A549 (cell line): ENCODE measurements at regions not wholly inside any gene's neighbourhood (a gene's known extent, or its start where the extent isn't known, plus 50 kb on each side); places are given as distances from the start of the nearest gene placed in this dataset.

Experiments
- ATAC-seq, 2 experiments: fragments of 200-7000 bp in 1 of 2; fragments of >200 bp in 1 of 2; cut with Nextera tagmentation in 1 of 2; cut with Tn5 transposase in 1 of 2; 3 replicates each; pipeline versions ENCODE4 v1.8.0 to v1.9.1; 2018 to 2020; ENCODE audit warnings: mild to moderate bottlenecking in 1 of 2, moderate library complexity in 1 of 2
- CTCF ChIA-PET: fragments of 300-600 bp; sonication (Branson Sonifier 250); formaldehyde crosslinking; extraction: SDS; loops from one replicate; lab custom pipeline; 2021; ENCODE audit warnings: antibody characterized with exemption, inconsistent platforms; lab: Yijun Ruan, JAX
- POLR2A ChIA-PET: fragments of 350-600 bp; formaldehyde crosslinking; extraction: SDS; loops from one replicate; lab custom pipeline; 2021; ENCODE audit warnings: antibody characterized with exemption, inconsistent platforms; lab: Yijun Ruan, JAX
- DNase-seq, 2 experiments: peaks; one replicate each; pipeline versions ENCODE4 v3.0.0 to v3.0.0-alpha.2; 2011 to 2016; ENCODE audit warnings: low read depth in 1 of 2, low spot score in 1 of 2
- FAIRE-seq: peaks from 2 replicates; lab custom pipeline; 2011; peaks lifted over from hg19 to GRCh38; lab: Jason Lieb, UNC
- H3K27ac ChIP-seq, 2 experiments: fragments of >200 bp; sonication (Bioruptor Twin); formaldehyde crosslinking; 3 replicates each; pipeline ENCODE4 v1.5.1; 2016 to 2017
- H3K4me1 ChIP-seq: fragments of >200 bp; sonication (Bioruptor Twin); formaldehyde crosslinking; 3 replicates; pipeline ENCODE4 v1.6.1; 2016
- H3K4me2 ChIP-seq: fragments of >200 bp; sonication (Bioruptor Twin); formaldehyde crosslinking; 3 replicates; pipeline ENCODE4 v1.6.1; 2016
- H3K4me3 ChIP-seq: fragments of >200 bp; sonication (Bioruptor Twin); formaldehyde crosslinking; 3 replicates; pipeline ENCODE4 v1.5.1; 2016
- H3K9me3 ChIP-seq: fragments of >200 bp; sonication (Bioruptor Twin); formaldehyde crosslinking; 3 replicates; pipeline ENCODE4 v1.6.1; 2016
- CBX8 ChIP-seq: fragments of 200-600 bp; sonication (generic); IDR thresholded peaks from 2 replicates; pipeline ENCODE4 v1.6.1; 2016
- CEBPB ChIP-seq, 2 experiments: fragments of >200 bp in 1 of 2; sonication (Bioruptor Twin) in 1 of 2; formaldehyde crosslinking in 1 of 2; IDR thresholded peaks; 2 replicates each; pipeline ENCODE4 v1.6.1; 2012 to 2016
- EHMT2 ChIP-seq: fragments of 200-600 bp; sonication (generic); IDR thresholded peaks from 2 replicates; pipeline ENCODE4 v1.6.1; 2016; ENCODE audit warnings: antibody characterized with exemption, low read depth, mild to moderate bottlenecking, moderate library complexity
- EP300 ChIP-seq, 2 experiments: fragments of >200 bp; sonication (Bioruptor Twin); formaldehyde crosslinking; IDR thresholded peaks; 2 replicates in 1 of 2; 3 replicates in 1 of 2; pipeline ENCODE4 v1.6.1; 2016 to 2017
- ESRRA ChIP-seq: fragments of 150-350 bp; IDR thresholded peaks from 2 replicates; pipeline ENCODE4 v1.6.1; 2014; ENCODE audit warnings: mild to moderate bottlenecking, low read length, borderline replicate concordance
- FOSB ChIP-seq: fragments of 250-450 bp; sonication (Bioruptor Pico); IDR thresholded peaks from 2 replicates; pipeline ENCODE4 v1.5.0; 2020; ENCODE audit warnings: mild to moderate bottlenecking, moderate library complexity
- FOSL2 ChIP-seq, 2 experiments: fragments of 450-650 bp in 1 of 2; fragments of >200 bp in 1 of 2; sonication (Bioruptor Twin) in 1 of 2; formaldehyde crosslinking; IDR thresholded peaks; 2 replicates each; pipeline versions ENCODE4 v1.5.0 to v1.6.1; 2016 to 2020; ENCODE audit warnings: mild to moderate bottlenecking in 1 of 2, moderate library complexity in 1 of 2
- FOXS1 ChIP-seq: fragments of 250-450 bp; sonication (Bioruptor Pico); IDR thresholded peaks from 2 replicates; pipeline ENCODE4 v1.5.0; 2020; ENCODE audit warnings: mild to moderate bottlenecking, moderate library complexity
- GATA3 ChIP-seq: IDR thresholded peaks from 2 replicates; pipeline ENCODE4 v1.6.1; 2012; ENCODE audit warnings: borderline replicate concordance
- HDAC2 ChIP-seq: fragments of 200-600 bp; sonication (generic); IDR thresholded peaks from 2 replicates; pipeline ENCODE4 v1.6.1; 2016
- HOXB13 ChIP-seq: fragments of 250-450 bp; sonication (Bioruptor Pico); IDR thresholded peaks from 2 replicates; pipeline ENCODE4 v1.5.0; 2020; ENCODE audit warnings: low read depth, mild to moderate bottlenecking, moderate library complexity
- KDM1A ChIP-seq: fragments of 200-600 bp; sonication (generic); IDR thresholded peaks from 2 replicates; pipeline ENCODE4 v1.6.1; 2016; ENCODE audit warnings: low read depth, mild to moderate bottlenecking
- KDM5A ChIP-seq: fragments of 200-600 bp; sonication (generic); IDR thresholded peaks from 2 replicates; pipeline ENCODE4 v1.6.1; 2016; ENCODE audit warnings: antibody characterized with exemption, mild to moderate bottlenecking
- MAZ ChIP-seq: fragments of 150-350 bp; IDR thresholded peaks from 2 replicates; pipeline ENCODE4 v1.6.1; 2014; ENCODE audit warnings: antibody characterized with exemption, low read depth, low read length, borderline replicate concordance
- MYC ChIP-seq: IDR thresholded peaks from 2 replicates; pipeline ENCODE4 v1.6.1; 2012; ENCODE audit warnings: mild to moderate bottlenecking, inconsistent platforms, low read length, improper control_type of control experiment, borderline replicate concordance
- NPAS2 ChIP-seq: fragments of 250-450 bp; sonication (Bioruptor Pico); IDR thresholded peaks from 2 replicates; pipeline ENCODE4 v1.8.0; 2022; ENCODE audit warnings: mild to moderate bottlenecking, moderate library complexity, borderline replicate concordance
- PHF8 ChIP-seq: fragments of 200-600 bp; sonication (generic); IDR thresholded peaks from 2 replicates; pipeline ENCODE4 v1.6.1; 2016; ENCODE audit warnings: low read depth, mild to moderate bottlenecking, antibody characterized with exemption, moderate library complexity, borderline replicate concordance
- RAD21 ChIP-seq, 2 experiments: fragments of >200 bp in 1 of 2; sonication (Bioruptor Twin) in 1 of 2; formaldehyde crosslinking in 1 of 2; IDR thresholded peaks in 1 of 2; conservative IDR thresholded peaks in 1 of 2; 2 replicates in 1 of 2; 3 replicates in 1 of 2; pipeline ENCODE4 v1.6.1; 2012 to 2018; ENCODE audit warnings: inconsistent platforms in 1 of 2
- RCOR1 ChIP-seq: fragments of 150-350 bp; IDR thresholded peaks from 2 replicates; pipeline ENCODE4 v1.6.1; 2014; ENCODE audit warnings: antibody characterized with exemption, low read length, low read depth
- RFX5 ChIP-seq: fragments of 450-650 bp; IDR thresholded peaks from 2 replicates; pipeline ENCODE4 v1.7.1; 2014; ENCODE audit warnings: antibody characterized with exemption, mild to moderate bottlenecking, moderate library complexity
- TP53 ChIP-seq: fragments of 250-450 bp; sonication (Bioruptor Pico); IDR thresholded peaks from 2 replicates; pipeline ENCODE4 v1.5.0; 2021; ENCODE audit warnings: mild to moderate bottlenecking, moderate library complexity
- ZNF302 ChIP-seq: fragments of 250-450 bp; sonication (Bioruptor Pico); IDR thresholded peaks from 2 replicates; pipeline ENCODE4 v1.9.0; 2021; ENCODE audit warnings: inconsistent platforms, mild to moderate bottlenecking, moderate library complexity
- ZSCAN20 ChIP-seq: fragments of 250-450 bp; sonication (Bioruptor Pico); IDR thresholded peaks from 2 replicates; pipeline ENCODE4 v1.8.0; 2022; ENCODE audit warnings: mild to moderate bottlenecking, moderate library complexity
- WGBS: methylation state at CpG from one replicate; pipeline ENCODE4 v1.1.6; 2017; ENCODE audit errors: missing lambda C conversion rate; 5-methylcytosine and 5-hydroxymethylcytosine counted together
- TF ChIP-seq, protein P1 (sequence below): IDR thresholded peaks from 2 replicates; pipeline ENCODE4 v1.6.1; 2012
- TF ChIP-seq, protein P2 (sequence below): fragments of 250-450 bp; sonication (Bioruptor Pico); IDR thresholded peaks from 2 replicates; pipeline ENCODE4 v1.5.0; 2021; ENCODE audit warnings: mild to moderate bottlenecking, moderate library complexity, borderline replicate concordance
- TF ChIP-seq, protein P3 (sequence below): fragments of >200 bp; sonication (Bioruptor Twin); formaldehyde crosslinking; IDR thresholded peaks from 3 replicates; pipeline ENCODE4 v1.6.1; 2016
- TF ChIP-seq, protein P4 (sequence below): fragments of >200 bp; sonication (Bioruptor Twin); formaldehyde crosslinking; IDR thresholded peaks from 3 replicates; pipeline ENCODE4 v1.5.1; 2016
- TF ChIP-seq, protein P5 (sequence below): fragments of 450-650 bp; IDR thresholded peaks from 2 replicates; pipeline ENCODE4 v1.6.1; 2014; ENCODE audit warnings: antibody characterized with exemption
- TF ChIP-seq, protein P6 (sequence below): IDR thresholded peaks from 2 replicates; pipeline ENCODE4 v1.6.1; 2012

DNA sequence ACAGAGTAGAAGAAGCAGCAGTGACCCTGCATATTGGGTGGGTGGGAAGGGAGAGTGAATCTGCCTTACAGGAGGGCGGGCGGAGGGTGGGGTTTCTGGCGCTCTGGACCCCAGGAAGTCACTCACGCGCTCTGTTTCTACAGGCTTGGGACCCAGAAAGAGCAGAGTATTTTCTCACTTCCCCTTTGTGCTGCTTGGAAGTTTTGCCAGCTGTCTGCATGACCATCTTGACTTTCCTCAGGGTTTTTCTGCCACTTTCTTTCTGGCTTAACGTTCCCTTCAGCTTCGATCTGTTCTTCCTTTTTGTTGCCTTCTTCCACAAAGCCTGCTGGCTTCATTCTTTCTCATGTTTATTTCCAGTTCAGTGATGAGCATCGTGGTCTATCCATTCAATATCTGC lies 383.1 kb downstream of the GALR1 start:
- DNase-seq (no peak), FAIRE-seq (no peak), ATAC-seq (no peak)
- WGBS, result 4% methylated on average over 8 of the region's 8 CpGs
- Histone ChIP-seq H3K4me2 (no peak overlapping the region), H3K4me3 (no peak overlapping the region), H3K27ac (no peak overlapping the region), H3K4me1 (no peaks in the 10 kb centered on the region), H3K9me3 (no peaks in the 10 kb centered on the region)
- TF ChIP-seq, protein P1, sequence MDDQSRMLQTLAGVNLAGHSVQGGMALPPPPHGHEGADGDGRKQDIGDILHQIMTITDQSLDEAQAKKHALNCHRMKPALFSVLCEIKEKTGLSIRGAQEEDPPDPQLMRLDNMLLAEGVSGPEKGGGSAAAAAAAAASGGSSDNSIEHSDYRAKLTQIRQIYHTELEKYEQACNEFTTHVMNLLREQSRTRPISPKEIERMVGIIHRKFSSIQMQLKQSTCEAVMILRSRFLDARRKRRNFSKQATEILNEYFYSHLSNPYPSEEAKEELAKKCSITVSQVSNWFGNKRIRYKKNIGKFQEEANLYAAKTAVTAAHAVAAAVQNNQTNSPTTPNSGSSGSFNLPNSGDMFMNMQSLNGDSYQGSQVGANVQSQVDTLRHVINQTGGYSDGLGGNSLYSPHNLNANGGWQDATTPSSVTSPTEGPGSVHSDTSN, result no peak
- TF ChIP-seq RAD21 (conservative IDR thresholded peaks at IDR 0.05 in 1 of 2, IDR thresholded peaks at IDR 0.05 in 1 of 2) (no peak), MYC (no peak), NPAS2 (CRISPR knock-in tag) (no peak), KDM1A (no peak), MAZ (no peak), PHF8 (no peak), CBX8 (no peak), EP300 (IDR thresholded peaks at IDR 0.05) (no peak), HDAC2 (no peak), FOSB (CRISPR knock-in tag) (no peak), GATA3 (no peak), FOXS1 (CRISPR knock-in tag) (no peak), ESRRA (no peak), ZNF302 (no peak)
- TF ChIP-seq, protein P2, sequence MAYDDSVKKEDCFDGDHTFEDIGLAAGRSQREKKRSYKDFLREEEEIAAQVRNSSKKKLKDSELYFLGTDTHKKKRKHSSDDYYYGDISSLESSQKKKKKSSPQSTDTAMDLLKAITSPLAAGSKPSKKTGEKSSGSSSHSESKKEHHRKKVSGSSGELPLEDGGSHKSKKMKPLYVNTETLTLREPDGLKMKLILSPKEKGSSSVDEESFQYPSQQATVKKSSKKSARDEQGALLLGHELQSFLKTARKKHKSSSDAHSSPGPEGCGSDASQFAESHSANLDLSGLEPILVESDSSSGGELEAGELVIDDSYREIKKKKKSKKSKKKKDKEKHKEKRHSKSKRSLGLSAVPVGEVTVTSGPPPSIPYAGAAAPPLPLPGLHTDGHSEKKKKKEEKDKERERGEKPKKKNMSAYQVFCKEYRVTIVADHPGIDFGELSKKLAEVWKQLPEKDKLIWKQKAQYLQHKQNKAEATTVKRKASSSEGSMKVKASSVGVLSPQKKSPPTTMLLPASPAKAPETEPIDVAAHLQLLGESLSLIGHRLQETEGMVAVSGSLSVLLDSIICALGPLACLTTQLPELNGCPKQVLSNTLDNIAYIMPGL (CRISPR knock-in tag), result no peak
- TF ChIP-seq, protein P3, sequence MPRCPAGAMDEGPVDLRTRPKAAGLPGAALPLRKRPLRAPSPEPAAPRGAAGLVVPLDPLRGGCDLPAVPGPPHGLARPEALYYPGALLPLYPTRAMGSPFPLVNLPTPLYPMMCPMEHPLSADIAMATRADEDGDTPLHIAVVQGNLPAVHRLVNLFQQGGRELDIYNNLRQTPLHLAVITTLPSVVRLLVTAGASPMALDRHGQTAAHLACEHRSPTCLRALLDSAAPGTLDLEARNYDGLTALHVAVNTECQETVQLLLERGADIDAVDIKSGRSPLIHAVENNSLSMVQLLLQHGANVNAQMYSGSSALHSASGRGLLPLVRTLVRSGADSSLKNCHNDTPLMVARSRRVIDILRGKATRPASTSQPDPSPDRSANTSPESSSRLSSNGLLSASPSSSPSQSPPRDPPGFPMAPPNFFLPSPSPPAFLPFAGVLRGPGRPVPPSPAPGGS, result no peak
- TF ChIP-seq, protein P4, sequence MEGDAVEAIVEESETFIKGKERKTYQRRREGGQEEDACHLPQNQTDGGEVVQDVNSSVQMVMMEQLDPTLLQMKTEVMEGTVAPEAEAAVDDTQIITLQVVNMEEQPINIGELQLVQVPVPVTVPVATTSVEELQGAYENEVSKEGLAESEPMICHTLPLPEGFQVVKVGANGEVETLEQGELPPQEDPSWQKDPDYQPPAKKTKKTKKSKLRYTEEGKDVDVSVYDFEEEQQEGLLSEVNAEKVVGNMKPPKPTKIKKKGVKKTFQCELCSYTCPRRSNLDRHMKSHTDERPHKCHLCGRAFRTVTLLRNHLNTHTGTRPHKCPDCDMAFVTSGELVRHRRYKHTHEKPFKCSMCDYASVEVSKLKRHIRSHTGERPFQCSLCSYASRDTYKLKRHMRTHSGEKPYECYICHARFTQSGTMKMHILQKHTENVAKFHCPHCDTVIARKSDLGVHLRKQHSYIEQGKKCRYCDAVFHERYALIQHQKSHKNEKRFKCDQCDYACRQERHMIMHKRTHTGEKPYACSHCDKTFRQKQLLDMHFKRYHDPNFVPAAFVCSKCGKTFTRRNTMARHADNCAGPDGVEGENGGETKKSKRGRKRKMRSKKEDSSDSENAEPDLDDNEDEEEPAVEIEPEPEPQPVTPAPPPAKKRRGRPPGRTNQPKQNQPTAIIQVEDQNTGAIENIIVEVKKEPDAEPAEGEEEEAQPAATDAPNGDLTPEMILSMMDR, result no peak
- ChIA-PET CTCF (no interaction called here), POLR2A (no interaction called here)

DNA sequence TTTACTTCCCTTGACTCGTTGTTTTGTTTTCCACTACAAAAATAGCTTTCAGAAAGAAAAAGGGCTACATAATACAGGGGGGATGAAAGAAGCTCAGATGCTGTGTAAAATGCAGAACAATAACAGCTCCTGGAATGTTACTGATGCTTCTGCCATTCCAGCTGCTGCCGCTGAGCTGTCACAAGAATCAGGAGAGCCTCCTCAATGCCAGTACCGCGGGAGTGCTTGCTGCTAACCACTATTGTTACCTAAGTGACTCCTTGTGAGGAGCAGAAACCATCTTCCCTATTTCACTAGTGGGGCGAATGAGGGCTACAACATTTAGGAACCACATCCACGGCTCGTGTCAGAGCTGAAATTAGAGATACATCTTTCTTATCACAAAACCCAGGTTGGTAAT lies 384.8 kb downstream of the GALR1 start:
- POLR2A ChIA-PET, result no interaction called here
- no peaks in the 10 kb centered on the region for H3K9me3 ChIP-seq
- no peak overlapping the region for H3K4me3 ChIP-seq
- no peak for TF ChIP-seq EHMT2
- TF ChIP-seq ESRRA, result no peak
- no peak for TF ChIP-seq TP53 (CRISPR knock-in tag)
- no peak for TF ChIP-seq CEBPB (IDR thresholded peaks at IDR 0.05)
- TF ChIP-seq ZSCAN20 (CRISPR knock-in tag), result no peak
- no peak for TF ChIP-seq RFX5
- no peak for TF ChIP-seq PHF8
- TF ChIP-seq, protein P5, sequence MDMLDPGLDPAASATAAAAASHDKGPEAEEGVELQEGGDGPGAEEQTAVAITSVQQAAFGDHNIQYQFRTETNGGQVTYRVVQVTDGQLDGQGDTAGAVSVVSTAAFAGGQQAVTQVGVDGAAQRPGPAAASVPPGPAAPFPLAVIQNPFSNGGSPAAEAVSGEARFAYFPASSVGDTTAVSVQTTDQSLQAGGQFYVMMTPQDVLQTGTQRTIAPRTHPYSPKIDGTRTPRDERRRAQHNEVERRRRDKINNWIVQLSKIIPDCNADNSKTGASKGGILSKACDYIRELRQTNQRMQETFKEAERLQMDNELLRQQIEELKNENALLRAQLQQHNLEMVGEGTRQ, result no peak
- no peak for TF ChIP-seq HDAC2
- TF ChIP-seq FOSL2 (IDR thresholded peaks at IDR 0.05), result no peak
- no peak for TF ChIP-seq FOSL2 (CRISPR knock-in tag; IDR thresholded peaks at IDR 0.05)
- TF ChIP-seq KDM5A, result no peak
- TF ChIP-seq, protein P6, sequence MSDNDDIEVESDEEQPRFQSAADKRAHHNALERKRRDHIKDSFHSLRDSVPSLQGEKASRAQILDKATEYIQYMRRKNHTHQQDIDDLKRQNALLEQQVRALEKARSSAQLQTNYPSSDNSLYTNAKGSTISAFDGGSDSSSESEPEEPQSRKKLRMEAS, result no peak
- TF ChIP-seq HOXB13, result no peak
- TF ChIP-seq RCOR1, result no peak
- TF ChIP-seq FOXS1 (CRISPR knock-in tag), result no peak
- TF ChIP-seq, protein P2 (CRISPR knock-in tag), result no peak
- H3K4me1 ChIP-seq, result no peaks in the 10 kb centered on the region
- H3K27ac ChIP-seq, result no peak overlapping the region
- DNase-seq (no peak), ATAC-seq (no peak), FAIRE-seq (no peak)
- H3K4me2 ChIP-seq, result no peak overlapping the region
- CTCF ChIA-PET, result no interaction called here
- 16% methylated on average over 7 of the region's 7 CpGs for WGBS
